Stimulated activated naive CD8-positive, alpha-beta T cell treated with anti-CD3 and anti-CD28 coated beads, Interleukin-15, Interleukin-2, amounts not matched to agents 100 ng/mL and 50 ng/mL, for 24 hours (primary cell): ENCODE measurements at regions not wholly inside any gene's neighbourhood (a gene's known extent, or its start where the extent isn't known, plus 50 kb on each side); places are given as distances from the start of the nearest gene placed in this dataset.

Source experiments
- H3K27ac Mint-ChIP-seq: one replicate; pipeline ENCODE4 v1.8.0; 2021; ENCODE audit warnings: mild to moderate bottlenecking, mixed read lengths
- H3K27me3 Mint-ChIP-seq: one replicate; pipeline ENCODE4 v1.8.0; 2021; ENCODE audit warnings: mixed read lengths
- H3K36me3 Mint-ChIP-seq: one replicate; pipeline ENCODE4 v1.8.0; 2021; ENCODE audit warnings: low read depth, mixed read lengths
- H3K4me1 Mint-ChIP-seq: one replicate; pipeline ENCODE4 v1.8.0; 2021; ENCODE audit warnings: low read depth, mixed read lengths
- H3K4me3 Mint-ChIP-seq: one replicate; pipeline ENCODE4 v1.8.0; 2021; ENCODE audit warnings: mild to moderate bottlenecking, mixed read lengths
- H3K9me3 Mint-ChIP-seq: one replicate; pipeline ENCODE4 v1.8.0; 2021; ENCODE audit warnings: mixed read lengths

GRCh38 chr11:128061281-128061871 lies 526.0 kb downstream of the ETS1 start:
- Mint-ChIP-seq H3K27ac (no peak overlapping the region), H3K4me3 (no peak overlapping the region), H3K27me3 (no peaks in the 10 kb centered on the region), H3K9me3 (peaks cover 11% of the 10 kb centered on the region), H3K36me3 (no peaks in the 10 kb centered on the region), H3K4me1 (no peaks in the 10 kb centered on the region)

GRCh38 chr11:128058580-128059208 lies 528.7 kb downstream of the ETS1 start:
- Mint-ChIP-seq H3K27me3 (no peaks in the 10 kb centered on the region), H3K9me3 (peaks cover 6% of the 10 kb centered on the region), H3K4me3 (no peak overlapping the region), H3K36me3 (no peaks in the 10 kb centered on the region), H3K4me1 (peaks cover 24% of the 10 kb centered on the region), H3K27ac (no peak overlapping the region)

GRCh38 chr11:128057786-128058395 lies 529.5 kb downstream of the ETS1 start:
- no peaks in the 10 kb centered on the region for H3K9me3 Mint-ChIP-seq
- no peak overlapping the region for H3K4me3 Mint-ChIP-seq
- peaks cover 32% of the 10 kb centered on the region for H3K4me1 Mint-ChIP-seq
- peaks cover 4% of the 10 kb centered on the region for H3K36me3 Mint-ChIP-seq
- H3K27ac Mint-ChIP-seq: no peak overlapping the region
- no peaks in the 10 kb centered on the region for H3K27me3 Mint-ChIP-seq

GRCh38 chr11:128055576-128056217 lies 531.7 kb downstream of the ETS1 start:
- Mint-ChIP-seq H3K36me3 (peaks cover 4% of the 10 kb centered on the region), H3K4me3 (no peak overlapping the region), H3K27me3 (no peaks in the 10 kb centered on the region), H3K27ac (peak overlapping the region; percentile 0), H3K4me1 (peaks cover 52% of the 10 kb centered on the region), H3K9me3 (no peaks in the 10 kb centered on the region)

- peaks cover 4% of the 10 kb centered on the region for H3K36me3 Mint-ChIP-seq
- no peaks in the 10 kb centered on the region for H3K27me3 Mint-ChIP-seq
- peaks cover 66% of the 10 kb centered on the region for H3K4me1 Mint-ChIP-seq
- H3K27ac Mint-ChIP-seq: peak overlapping the region; percentile 92
- no peaks in the 10 kb centered on the region for H3K9me3 Mint-ChIP-seq
- H3K4me3 Mint-ChIP-seq: peak overlapping the region; percentile 68
Observed at GRCh38 chr11:128053981-128054931, 533.1 kb downstream of the ETS1 start.

- Mint-ChIP-seq H3K4me3 (peak overlapping the region; percentile 68), H3K27me3 (no peaks in the 10 kb centered on the region), H3K9me3 (no peaks in the 10 kb centered on the region), H3K36me3 (peaks cover 4% of the 10 kb centered on the region), H3K27ac (peak overlapping the region; percentile 92), H3K4me1 (peaks cover 75% of the 10 kb centered on the region)
Observed at GRCh38 chr11:128052912-128053641, 534.3 kb downstream of the ETS1 start.

GRCh38 chr11:128048121-128048520 lies 539.2 kb downstream of the ETS1 start:
- Mint-ChIP-seq H3K27me3 (no peaks in the 10 kb centered on the region), H3K36me3 (peaks cover under 1% of the 10 kb centered on the region), H3K27ac (no peak overlapping the region), H3K9me3 (peaks cover 4% of the 10 kb centered on the region), H3K4me1 (peaks cover 68% of the 10 kb centered on the region), H3K4me3 (no peak overlapping the region)

GRCh38 chr11:128047026-128047425 lies 540.3 kb downstream of the ETS1 start:
- Mint-ChIP-seq H3K27ac (no peak overlapping the region), H3K4me3 (no peak overlapping the region), H3K9me3 (peaks cover 4% of the 10 kb centered on the region), H3K27me3 (no peaks in the 10 kb centered on the region), H3K4me1 (peaks cover 64% of the 10 kb centered on the region), H3K36me3 (no peaks in the 10 kb centered on the region)

- Mint-ChIP-seq H3K27me3 (no peaks in the 10 kb centered on the region), H3K9me3 (peaks cover 4% of the 10 kb centered on the region), H3K36me3 (no peaks in the 10 kb centered on the region), H3K27ac (no peak overlapping the region), H3K4me3 (no peak overlapping the region), H3K4me1 (peaks cover 63% of the 10 kb centered on the region)
Observed at GRCh38 chr11:128046213-128046612, 541.1 kb downstream of the ETS1 start.

- peaks cover 63% of the 10 kb centered on the region for H3K4me1 Mint-ChIP-seq
- H3K36me3 Mint-ChIP-seq: no peaks in the 10 kb centered on the region
- peaks cover 4% of the 10 kb centered on the region for H3K9me3 Mint-ChIP-seq
- no peak overlapping the region for H3K4me3 Mint-ChIP-seq
- H3K27me3 Mint-ChIP-seq: no peaks in the 10 kb centered on the region
- H3K27ac Mint-ChIP-seq: no peak overlapping the region
Observed at GRCh38 chr11:128045094-128045725, 542.1 kb downstream of the ETS1 start.

- H3K27ac Mint-ChIP-seq: peak overlapping the region; percentile 7
- no peaks in the 10 kb centered on the region for H3K36me3 Mint-ChIP-seq
- H3K9me3 Mint-ChIP-seq: peaks cover 4% of the 10 kb centered on the region
- H3K27me3 Mint-ChIP-seq: no peaks in the 10 kb centered on the region
- H3K4me1 Mint-ChIP-seq: peaks cover 69% of the 10 kb centered on the region
- H3K4me3 Mint-ChIP-seq: no peak overlapping the region
Observed at GRCh38 chr11:128042290-128042751, 545.0 kb downstream of the ETS1 start.

- Mint-ChIP-seq H3K4me1 (peaks cover 68% of the 10 kb centered on the region), H3K27me3 (no peaks in the 10 kb centered on the region)
Observed at GRCh38 chr11:128040603-128041002, 546.8 kb downstream of the ETS1 start.

GRCh38 chr11:128039140-128040021 lies 548.0 kb downstream of the ETS1 start:
- Mint-ChIP-seq H3K27me3 (no peaks in the 10 kb centered on the region), H3K9me3 (peaks cover 4% of the 10 kb centered on the region), H3K4me3 (peak overlapping the region; percentile 75), H3K36me3 (no peaks in the 10 kb centered on the region), H3K27ac (peak overlapping the region; percentile 95), H3K4me1 (peaks cover 56% of the 10 kb centered on the region)

More at GRCh38 chr11:128040603-128041002, 546.8 kb downstream of the ETS1 start:
- Mint-ChIP-seq H3K36me3 (no peaks in the 10 kb centered on the region), H3K27ac (peak overlapping the region; percentile 12), H3K9me3 (peaks cover 4% of the 10 kb centered on the region), H3K4me3 (no peak overlapping the region)
